Superior temporal gyrus (tissue), 1 donor: ENCODE measurements at regions not wholly inside any gene's neighbourhood (a gene's known extent, or its start where the extent isn't known, plus 50 kb on each side); places are given as distances from the start of the nearest gene placed in this dataset.
"Not testable (repeated sequence)": the region's sequence is repeated elsewhere in the genome, so short reads cannot be mapped to it uniquely, and the experiment has no call there.

Experiments used
- DNase-seq: peaks from one replicate; pipeline ENCODE4 v3.0.0-alpha.2; 2016; ENCODE audit errors: extremely low spot score

DNA sequence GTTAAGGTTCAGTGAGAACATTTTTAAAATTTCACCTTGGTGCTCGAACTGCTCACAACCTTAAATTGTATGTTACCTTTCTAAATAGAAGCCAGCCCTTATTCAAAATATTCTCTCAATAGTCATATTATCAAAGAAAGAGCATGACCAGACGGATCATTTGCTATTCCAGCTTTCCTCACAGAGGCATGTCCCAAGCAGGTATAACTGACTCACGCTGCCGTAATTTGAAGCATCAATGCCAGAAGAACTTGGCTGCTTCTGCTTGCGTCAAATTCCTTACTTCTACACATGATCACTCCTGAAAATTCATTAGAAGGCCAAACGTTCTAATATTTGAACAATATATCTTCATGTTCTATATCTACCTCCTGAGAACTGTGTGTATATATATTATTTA, 69.5 kb upstream of the VGLL4 start:
- no peak for DNase-seq

DNA sequence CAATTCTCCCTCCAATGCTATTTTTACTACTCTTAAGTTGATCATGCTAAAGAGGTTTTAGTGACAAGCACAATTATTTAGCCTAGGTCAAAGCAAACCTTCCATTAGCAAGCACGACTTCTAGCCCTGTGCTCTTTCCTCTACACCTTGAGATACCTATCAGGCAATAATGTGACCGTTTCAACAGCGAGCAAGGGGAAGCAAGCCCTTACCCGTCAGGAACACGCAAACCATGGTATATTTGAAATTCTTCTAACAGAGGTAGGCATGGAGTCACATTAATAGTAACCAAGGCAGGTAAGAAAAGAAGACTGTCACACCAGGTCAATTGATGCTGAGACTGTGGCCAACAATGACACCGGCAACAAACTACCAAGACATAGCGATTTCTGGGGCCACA, 68.9 kb upstream of the VGLL4 start:
- peak; percentile 8 for DNase-seq

DNA sequence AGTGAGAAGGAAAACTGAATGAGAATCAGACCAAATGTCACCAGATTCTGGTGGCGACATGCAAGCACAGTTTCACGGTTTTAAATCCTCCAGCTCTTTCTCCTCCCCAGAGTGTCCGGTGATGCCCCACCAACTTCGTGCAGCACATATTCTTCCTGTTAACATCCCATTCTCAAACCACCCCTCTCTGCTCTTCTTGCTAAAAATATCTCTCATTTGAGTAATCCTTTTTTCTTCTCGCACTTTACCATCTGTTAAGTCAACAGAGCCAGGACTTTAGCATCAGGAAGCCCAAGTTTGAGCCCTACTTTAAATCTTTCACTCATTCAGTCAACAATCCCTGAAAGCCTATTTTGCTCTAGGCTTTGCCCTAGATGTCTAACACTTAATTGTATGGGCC, 68.2 kb upstream of the VGLL4 start:
- peak; percentile 63 for DNase-seq

GRCh38 chr3:11709782-11710181, 66.1 kb upstream of the VGLL4 start:
- DNase-seq: no peak

GRCh38 chr3:11707084-11707483, 63.4 kb upstream of the VGLL4 start:
- DNase-seq: not testable (repeated sequence)

- no peak for DNase-seq
Measured at GRCh38 chr3:11706604-11707003, 62.9 kb upstream of the VGLL4 start.

- DNase-seq: no peak
Measured at GRCh38 chr3:11705049-11705448, 61.3 kb upstream of the VGLL4 start.

DNA sequence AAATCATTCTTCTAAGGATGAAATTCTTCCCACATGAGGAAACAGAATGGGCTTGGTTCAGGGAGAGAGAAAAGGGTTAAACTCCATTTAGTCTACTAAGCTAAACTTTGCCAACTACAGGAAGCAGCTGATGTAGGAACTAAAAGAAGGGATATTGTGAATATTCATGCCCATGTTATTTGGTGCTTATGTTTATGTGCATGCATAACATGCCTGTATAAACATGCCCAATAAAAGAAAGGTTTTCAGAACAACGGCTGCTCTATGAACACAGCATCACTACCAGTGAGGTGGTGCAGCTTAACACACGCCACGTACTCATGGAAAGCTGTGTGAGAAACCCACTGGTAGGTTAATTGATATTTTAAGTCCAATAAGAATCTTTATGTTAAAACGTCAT, 59.4 kb upstream of the VGLL4 start:
- no peak for DNase-seq

DNA sequence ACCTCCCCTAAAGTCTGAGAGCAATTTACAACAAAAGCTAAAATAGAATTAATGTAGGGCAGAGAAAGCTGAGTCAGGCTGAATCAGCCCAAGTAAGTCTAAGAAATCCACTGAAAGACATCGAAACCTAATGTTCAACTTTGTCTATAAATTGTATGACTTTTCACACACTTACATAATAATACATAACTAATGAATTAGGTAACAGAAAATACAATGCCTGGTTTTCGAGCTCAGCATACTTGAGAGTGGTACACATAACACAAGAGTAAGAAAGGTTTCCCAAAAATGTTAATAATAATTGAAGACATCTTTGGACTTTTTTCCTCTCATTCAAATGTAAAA, 55.3 kb upstream of the VGLL4 start:
- no peak for DNase-seq

GRCh38 chr3:11698326-11699082, 54.8 kb upstream of the VGLL4 start:
- no peak for DNase-seq

DNA sequence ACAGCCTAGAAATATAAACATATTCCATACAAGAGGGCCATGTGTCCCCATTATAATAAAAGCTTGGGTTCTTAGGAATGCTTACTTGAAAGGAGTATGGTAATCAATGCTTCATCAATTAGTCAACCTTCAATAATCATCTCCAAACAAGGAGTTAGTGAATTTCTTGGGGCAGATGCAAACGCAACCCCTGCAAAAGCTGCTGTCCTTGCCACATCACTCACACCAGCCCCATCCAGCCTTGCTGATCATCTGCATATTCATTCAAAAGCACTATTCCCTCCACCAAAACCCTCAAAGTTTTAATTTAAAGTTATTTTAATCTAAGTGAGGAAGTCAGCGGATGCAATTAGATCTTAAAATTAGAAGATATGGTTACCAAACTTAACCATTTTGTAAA, 54.0 kb upstream of the VGLL4 start:
- no peak for DNase-seq

GRCh38 chr3:11696054-11696453, 52.3 kb upstream of the VGLL4 start:
- no peak for DNase-seq
